Activated naive CD8-positive, alpha-beta T cell treated with anti-CD3 and anti-CD28 coated beads, Interleukin-2, amount 50 U/mL, for 16 hours (primary cell): ENCODE measurements at regions not wholly inside any gene's neighbourhood (a gene's known extent, or its start where the extent isn't known, plus 50 kb on each side); places are given as distances from the start of the nearest gene placed in this dataset.

Experiments
- DNase-seq: peaks from one replicate; pipeline ENCODE4 v3.0.0-alpha.2; 2020; ENCODE audit warnings: low read depth, low spot score

GRCh38 chr18:78622251-78622906, 357.2 kb upstream of the SALL3 start:
- DNase-seq: no peak

- no peak for DNase-seq
Measured at GRCh38 chr18:78622907-78623541, 356.6 kb upstream of the SALL3 start.

- DNase-seq: no peak
Measured at GRCh38 chr18:78624646-78625279, 354.9 kb upstream of the SALL3 start.

GRCh38 chr18:78625847-78626246, 353.8 kb upstream of the SALL3 start:
- DNase-seq: no peak

- no peak for DNase-seq
Measured at GRCh38 chr18:78627551-78628346, 351.9 kb upstream of the SALL3 start.

GRCh38 chr18:78629426-78629825, 350.2 kb upstream of the SALL3 start:
- no peak for DNase-seq

- no peak for DNase-seq
Measured at GRCh38 chr18:78630356-78630755, 349.3 kb upstream of the SALL3 start.

- DNase-seq: no peak
Measured at GRCh38 chr18:78630981-78631510, 348.6 kb upstream of the SALL3 start.

GRCh38 chr18:78632111-78632541, 347.5 kb upstream of the SALL3 start:
- no peak for DNase-seq

GRCh38 chr18:78634061-78634696, 345.4 kb upstream of the SALL3 start:
- no peak for DNase-seq

GRCh38 chr18:78635093-78635800, 344.4 kb upstream of the SALL3 start:
- no peak for DNase-seq

GRCh38 chr18:78636260-78636659, 343.4 kb upstream of the SALL3 start:
- no peak for DNase-seq

GRCh38 chr18:78637442-78638402, 341.9 kb upstream of the SALL3 start:
- no peak for DNase-seq

- DNase-seq: no peak
Measured at GRCh38 chr18:78639006-78639950, 340.3 kb upstream of the SALL3 start.

GRCh38 chr18:78640246-78640995, 339.2 kb upstream of the SALL3 start:
- no peak for DNase-seq

GRCh38 chr18:78641689-78642231, 337.9 kb upstream of the SALL3 start:
- DNase-seq: no peak

- no peak for DNase-seq
Measured at GRCh38 chr18:78642296-78642951, 337.2 kb upstream of the SALL3 start.
